ENCODE measurements at regions not wholly inside any gene's neighbourhood (a gene's known extent, or its start where the extent isn't known, plus 50 kb on each side); places are given as distances from the start of the nearest gene placed in this dataset.

GRCh38 chr9:2958219-2958618 is 114.3 kb upstream of the PUM3 start:
- TF ChIP-seq POLR2A (IDR thresholded peaks at IDR 0.05): no peak
- no peak for TF ChIP-seq CTCF (IDR thresholded peaks at IDR 0.05 in 4 of 5, conservative IDR thresholded peaks at IDR 0.05 in 1 of 5)

Data from gastrocnemius medialis (tissue), 4 donors.